ENCODE measurements at regions not wholly inside any gene's neighbourhood (a gene's known extent, or its start where the extent isn't known, plus 50 kb on each side); places are given as distances from the start of the nearest gene placed in this dataset.

- DNase-seq: no peak
- TF ChIP-seq POLR2A (IDR thresholded peaks at IDR 0.05; ENCODE audit: low read length) (no peak), GATA1 (IDR thresholded peaks at IDR 0.05; ENCODE audit: low read depth, low read length) (no peak)
These were observed 191.5 kb downstream of the RAMP3 start for GRCh38 chr7:45349090-45349489.

- TF ChIP-seq GATA1 (IDR thresholded peaks at IDR 0.05; ENCODE audit: low read depth, low read length) (no peak), POLR2A (IDR thresholded peaks at IDR 0.05; ENCODE audit: low read length) (no peak)
- no peak for DNase-seq
These were observed 193.3 kb downstream of the RAMP3 start for GRCh38 chr7:45350896-45351295.

GRCh38 chr7:45358287-45358686 lies 200.7 kb downstream of the RAMP3 start:
- no peak for TF ChIP-seq GATA1 (IDR thresholded peaks at IDR 0.05; ENCODE audit: low read depth, low read length)
- TF ChIP-seq POLR2A (IDR thresholded peaks at IDR 0.05; ENCODE audit: low read length): no peak
- no peak for DNase-seq

GRCh38 chr7:45359250-45359649 lies 201.7 kb downstream of the RAMP3 start:
- no peak for DNase-seq
- TF ChIP-seq POLR2A (IDR thresholded peaks at IDR 0.05; ENCODE audit: low read length): no peak
- TF ChIP-seq GATA1 (IDR thresholded peaks at IDR 0.05; ENCODE audit: low read depth, low read length): no peak

- TF ChIP-seq POLR2A (IDR thresholded peaks at IDR 0.05; ENCODE audit: low read length) (no peak), GATA1 (IDR thresholded peaks at IDR 0.05; ENCODE audit: low read depth, low read length) (no peak)
- DNase-seq: no peak
These were observed 202.2 kb downstream of the RAMP3 start for GRCh38 chr7:45359776-45360175.

GRCh38 chr7:45363669-45364068 lies 206.1 kb downstream of the RAMP3 start:
- TF ChIP-seq GATA1 (IDR thresholded peaks at IDR 0.05; ENCODE audit: low read depth, low read length): no peak
- DNase-seq: no peak

GRCh38 chr7:45365341-45365740 lies 207.8 kb downstream of the RAMP3 start:
- no peak for DNase-seq
- TF ChIP-seq POLR2A (IDR thresholded peaks at IDR 0.05; ENCODE audit: low read length) (no peak), GATA1 (IDR thresholded peaks at IDR 0.05; ENCODE audit: low read depth, low read length) (no peak)

- TF ChIP-seq GATA1 (IDR thresholded peaks at IDR 0.05; ENCODE audit: low read depth, low read length) (no peak), POLR2A (IDR thresholded peaks at IDR 0.05; ENCODE audit: low read length) (no peak)
- DNase-seq: no peak
These were observed 207.7 kb upstream of the ADCY1 start for GRCh38 chr7:45366475-45366874.

GRCh38 chr7:45367026-45367425 lies 207.1 kb upstream of the ADCY1 start:
- no peak for DNase-seq
- TF ChIP-seq GATA1 (IDR thresholded peaks at IDR 0.05; ENCODE audit: low read depth, low read length) (no peak), POLR2A (IDR thresholded peaks at IDR 0.05; ENCODE audit: low read length) (no peak)

GRCh38 chr7:45368129-45368807 lies 205.9 kb upstream of the ADCY1 start:
- TF ChIP-seq GATA1 (IDR thresholded peaks at IDR 0.05; ENCODE audit: low read depth, low read length) (no peak), POLR2A (IDR thresholded peaks at IDR 0.05; ENCODE audit: low read length) (no peak)
- DNase-seq: no peak

GRCh38 chr7:45384499-45384898 lies 189.7 kb upstream of the ADCY1 start:
- TF ChIP-seq GATA1 (IDR thresholded peaks at IDR 0.05; ENCODE audit: low read depth, low read length): no peak
- DNase-seq: no peak

GRCh38 chr7:45387837-45388236 lies 186.3 kb upstream of the ADCY1 start:
- DNase-seq: no peak

GRCh38 chr7:45389073-45389872 lies 184.9 kb upstream of the ADCY1 start:
- TF ChIP-seq GATA1 (IDR thresholded peaks at IDR 0.05; ENCODE audit: low read depth, low read length) (no peak), POLR2A (IDR thresholded peaks at IDR 0.05; ENCODE audit: low read length) (no peak)
- DNase-seq: no peak

More at GRCh38 chr7:45387837-45388236, 186.3 kb upstream of the ADCY1 start:
- TF ChIP-seq GATA1 (IDR thresholded peaks at IDR 0.05; ENCODE audit: low read depth, low read length): no peak
- no peak for TF ChIP-seq POLR2A (IDR thresholded peaks at IDR 0.05; ENCODE audit: low read length)

- TF ChIP-seq POLR2A (IDR thresholded peaks at IDR 0.05; ENCODE audit: low read length) (no peak), GATA1 (IDR thresholded peaks at IDR 0.05; ENCODE audit: low read depth, low read length) (no peak)
- DNase-seq: no peak
These were observed 184.0 kb upstream of the ADCY1 start for GRCh38 chr7:45390180-45390579.

- TF ChIP-seq POLR2A (IDR thresholded peaks at IDR 0.05; ENCODE audit: low read length): no peak
- no peak for TF ChIP-seq GATA1 (IDR thresholded peaks at IDR 0.05; ENCODE audit: low read depth, low read length)
These were observed 183.4 kb upstream of the ADCY1 start for GRCh38 chr7:45390731-45391130.

More at GRCh38 chr7:45390731-45391130, 183.4 kb upstream of the ADCY1 start:
- DNase-seq: no peak
